Kidney epithelial cell (primary cell): ENCODE measurements at regions not wholly inside any gene's neighbourhood (a gene's known extent, or its start where the extent isn't known, plus 50 kb on each side); places are given as distances from the start of the nearest gene placed in this dataset.
"Not testable (repeated sequence)": the region's sequence is repeated elsewhere in the genome, so short reads cannot be mapped to it uniquely, and the experiment has no call there.

Experiments
- DNase-seq: peaks from one replicate; pipeline ENCODE4 v3.0.0-alpha.2; 2010; ENCODE audit warnings: low read depth
- H3K27me3 ChIP-seq: 2 replicates; pipeline ENCODE4 v1.6.0; 2011; ENCODE audit warnings: low read length; ENCODE audit not compliant: control insufficient read depth, insufficient read depth
- H3K36me3 ChIP-seq: 2 replicates; pipeline ENCODE4 v1.5.1; 2011; ENCODE audit warnings: low read length; ENCODE audit not compliant: control insufficient read depth, insufficient read depth
- H3K4me3 ChIP-seq: 2 replicates; pipeline ENCODE4 v1.5.1; 2011; ENCODE audit warnings: low read depth, mild to moderate bottlenecking, control low read depth, low read length
- CTCF ChIP-seq: IDR thresholded peaks from 2 replicates; pipeline ENCODE4 v1.5.1; 2011; ENCODE audit warnings: mild to moderate bottlenecking, moderate library complexity, low read length, control low read depth, inconsistent platforms; ENCODE audit not compliant: insufficient read depth, poor library complexity, severe bottlenecking

GRCh38 chr13:97881556-97881955 lies 71.9 kb upstream of the IPO5 start:
- Histone ChIP-seq H3K27me3 (no peaks in the 10 kb centered on the region), H3K36me3 (no peaks in the 10 kb centered on the region), H3K4me3 (no peak overlapping the region)
- no peak for TF ChIP-seq CTCF
- DNase-seq, result no peak

GRCh38 chr13:97883396-97883795 lies 70.1 kb upstream of the IPO5 start:
- TF ChIP-seq CTCF, result no peak
- Histone ChIP-seq H3K4me3 (no peak overlapping the region), H3K36me3 (no peaks in the 10 kb centered on the region), H3K27me3 (no peaks in the 10 kb centered on the region)
- DNase-seq, result no peak

- DNase-seq, result no peak
- Histone ChIP-seq H3K4me3 (no peak overlapping the region), H3K27me3 (no peaks in the 10 kb centered on the region), H3K36me3 (no peaks in the 10 kb centered on the region)
- TF ChIP-seq CTCF, result no peak
These were observed 68.6 kb upstream of the IPO5 start for GRCh38 chr13:97884707-97885468.

- Histone ChIP-seq H3K36me3 (no peaks in the 10 kb centered on the region), H3K27me3 (no peaks in the 10 kb centered on the region), H3K4me3 (no peak overlapping the region)
- no peak for TF ChIP-seq CTCF
- DNase-seq, result no peak
These were observed 67.8 kb upstream of the IPO5 start for GRCh38 chr13:97885641-97886040.

GRCh38 chr13:97889803-97890202 lies 63.7 kb upstream of the IPO5 start:
- Histone ChIP-seq H3K4me3 (no peak overlapping the region), H3K36me3 (no peaks in the 10 kb centered on the region), H3K27me3 (no peaks in the 10 kb centered on the region)
- TF ChIP-seq CTCF, result no peak
- no peak for DNase-seq

- H3K36me3 ChIP-seq, result no peaks in the 10 kb centered on the region
- no peaks in the 10 kb centered on the region for H3K27me3 ChIP-seq
- no peak overlapping the region for H3K4me3 ChIP-seq
- no peak for TF ChIP-seq CTCF
- no peak for DNase-seq
These were observed 62.9 kb upstream of the IPO5 start for GRCh38 chr13:97890573-97890972.

- not testable (repeated sequence) for H3K36me3 ChIP-seq, DNase-seq, H3K4me3 ChIP-seq, H3K27me3 ChIP-seq
These were observed 61.5 kb upstream of the IPO5 start for GRCh38 chr13:97891964-97892363.
